ENCODE measurements at regions not wholly inside any gene's neighbourhood (a gene's known extent, or its start where the extent isn't known, plus 50 kb on each side); places are given as distances from the start of the nearest gene placed in this dataset.

- H4K91ac ChIP-seq (replicated peaks; ENCODE audit: insufficient read length, low read length), result no peak overlapping the region
- H3K9me3 ChIP-seq (ENCODE audit: insufficient read depth in 2 of 2, low read depth in 1 of 2, low read length in 1 of 2), result no peaks in the 10 kb centered on the region
- H2BK5ac ChIP-seq (ENCODE audit: low read depth, low read length), result no peak overlapping the region
- no peak overlapping the region for H3K18ac ChIP-seq (ENCODE audit: extremely low read depth, low read length)
- no peaks in the 10 kb centered on the region for H3K4me1 ChIP-seq (replicated peaks in 1 of 4; ENCODE audit: control insufficient read depth in 3 of 4, insufficient read depth in 4 of 4, low read length in 3 of 4)
- H2BK12ac ChIP-seq (ENCODE audit: low read depth, low read length), result no peak overlapping the region
- no peaks in the 10 kb centered on the region for H3K36me3 ChIP-seq (ENCODE audit: control insufficient read depth in 2 of 4, insufficient read depth in 4 of 4, low read length in 3 of 4)
- no peak overlapping the region for H2BK120ac ChIP-seq (replicated peaks; ENCODE audit: low read depth, low read length)
- DNase-seq (ENCODE audit: low read depth in 1 of 2, low spot score in 2 of 2) (no peak), FAIRE-seq (no peak)
- H3K79me2 ChIP-seq (ENCODE audit: control insufficient read depth in 1 of 2, insufficient read depth in 2 of 2, low read length in 2 of 2), result no peaks in the 10 kb centered on the region
- no peak overlapping the region for H4K5ac ChIP-seq (ENCODE audit: insufficient read length, low read depth, low read length)
- no peaks in the 10 kb centered on the region for H3K23me2 ChIP-seq (ENCODE audit: low read depth, low read length)
- H4K8ac ChIP-seq (ENCODE audit: extremely low read depth, insufficient read depth, low read length), result no peak overlapping the region
- H2BK20ac ChIP-seq (ENCODE audit: low read length), result no peak overlapping the region
- no peak overlapping the region for H2BK15ac ChIP-seq (ENCODE audit: low read length)
- no peak overlapping the region for H3K27ac ChIP-seq (ENCODE audit: low read depth, low read length)
- H2AFZ ChIP-seq (ENCODE audit: low read length), result no peak overlapping the region
- no peak overlapping the region for H2AK5ac ChIP-seq (ENCODE audit: low read depth, low read length)
- no peak overlapping the region for H3K4me3 ChIP-seq (ENCODE audit: extremely low read depth in 1 of 4, insufficient read depth in 2 of 4, low read depth in 3 of 4, low read length in 4 of 4)
- no peak overlapping the region for H3K4ac ChIP-seq (replicated peaks; ENCODE audit: insufficient read length, low read depth, low read length)
- H3K23ac ChIP-seq (ENCODE audit: insufficient read length), result no peak overlapping the region
- H3K14ac ChIP-seq (ENCODE audit: insufficient read length), result no peak overlapping the region
- no peak overlapping the region for H3K56ac ChIP-seq (replicated peaks; ENCODE audit: insufficient read length, low read depth, low read length)
- POLR2A ChIA-PET (ENCODE audit: partially characterized antibody), result no interaction called here
- no peak overlapping the region for H3K9ac ChIP-seq (replicated peaks in 1 of 4; ENCODE audit: extremely low read depth in 1 of 4, low read depth in 3 of 4, low read length in 3 of 4)
- no peak overlapping the region for H3K4me2 ChIP-seq (ENCODE audit: insufficient read depth in 1 of 2, low read depth in 2 of 2, low read length in 2 of 2)
- H4K20me1 ChIP-seq (replicated peaks in 1 of 2; ENCODE audit: control insufficient read depth in 1 of 2, insufficient read depth in 2 of 2, low read length in 2 of 2), result no peaks in the 10 kb centered on the region
- TF ChIP-seq SIRT6 (IDR thresholded peaks at IDR 0.05; ENCODE audit: low read length) (no peak), CTCF (IDR thresholded peaks at IDR 0.05; ENCODE audit: control extremely low read depth in 1 of 3, insufficient read depth in 1 of 3, low read depth in 1 of 3, low read length in 3 of 3) (no peak), EGR1 (IDR thresholded peaks at IDR 0.05; ENCODE audit: borderline replicate concordance, low read depth, low read length) (no peak), TEAD4 (IDR thresholded peaks at IDR 0.05; ENCODE audit: low read depth, low read length) (no peak)
- TF ChIP-seq, protein P1, sequence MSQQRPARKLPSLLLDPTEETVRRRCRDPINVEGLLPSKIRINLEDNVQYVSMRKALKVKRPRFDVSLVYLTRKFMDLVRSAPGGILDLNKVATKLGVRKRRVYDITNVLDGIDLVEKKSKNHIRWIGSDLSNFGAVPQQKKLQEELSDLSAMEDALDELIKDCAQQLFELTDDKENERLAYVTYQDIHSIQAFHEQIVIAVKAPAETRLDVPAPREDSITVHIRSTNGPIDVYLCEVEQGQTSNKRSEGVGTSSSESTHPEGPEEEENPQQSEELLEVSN (IDR thresholded peaks at IDR 0.05), result no peak
- no peaks in the 10 kb centered on the region for H3K27me3 ChIP-seq (replicated peaks in 1 of 4; ENCODE audit: control insufficient read depth in 3 of 4, extremely low read depth in 1 of 4, insufficient read depth in 3 of 4, low read length in 3 of 4)
- CTCF ChIA-PET (ENCODE audit: partially characterized antibody), result interaction anchor here (1.2 kb wide), 1 partner anchor 57 kb away, joined by 4 read pairs; no protein-coding TSS in a partner anchor
- H3K79me1 ChIP-seq (ENCODE audit: low read depth, low read length), result no peaks in the 10 kb centered on the region
- 100% methylated on average over 1 of the region's 1 CpG; no CpG with 5 or more reads in 1 of the 2 experiments for WGBS, 2 experiments (ENCODE audit: extremely low coverage in 1 of 2, insufficient coverage in 1 of 2, insufficient read length in 1 of 2, insufficient replicate concordance in 2 of 2, low coverage in 1 of 2, low lambda C conversion rate in 2 of 2, missing lambda C conversion rate in 1 of 2)
These were observed 105.8 kb upstream of the PCSK1 start for GRCh38 chr5:96538808-96539250.

All from H1 (cell line).